ENCODE measurements at regions not wholly inside any gene's neighbourhood (a gene's known extent, or its start where the extent isn't known, plus 50 kb on each side); places are given as distances from the start of the nearest gene placed in this dataset.

GRCh38 chr6:137957471-137957870, 90.4 kb downstream of the TNFAIP3 start:
- Mint-ChIP-seq H3K4me3 (no peak overlapping the region), H3K27ac (no peak overlapping the region), H3K9me3 (peaks cover 0 to 3% (median 1%) of the 10 kb centered on the region in 3 donors), H3K27me3 (no peaks in the 10 kb centered on the region), H3K36me3 (no peaks in the 10 kb centered on the region), H3K4me1 (peaks cover 0 to 8% (median 4%) of the 10 kb centered on the region in 3 donors)

DNA sequence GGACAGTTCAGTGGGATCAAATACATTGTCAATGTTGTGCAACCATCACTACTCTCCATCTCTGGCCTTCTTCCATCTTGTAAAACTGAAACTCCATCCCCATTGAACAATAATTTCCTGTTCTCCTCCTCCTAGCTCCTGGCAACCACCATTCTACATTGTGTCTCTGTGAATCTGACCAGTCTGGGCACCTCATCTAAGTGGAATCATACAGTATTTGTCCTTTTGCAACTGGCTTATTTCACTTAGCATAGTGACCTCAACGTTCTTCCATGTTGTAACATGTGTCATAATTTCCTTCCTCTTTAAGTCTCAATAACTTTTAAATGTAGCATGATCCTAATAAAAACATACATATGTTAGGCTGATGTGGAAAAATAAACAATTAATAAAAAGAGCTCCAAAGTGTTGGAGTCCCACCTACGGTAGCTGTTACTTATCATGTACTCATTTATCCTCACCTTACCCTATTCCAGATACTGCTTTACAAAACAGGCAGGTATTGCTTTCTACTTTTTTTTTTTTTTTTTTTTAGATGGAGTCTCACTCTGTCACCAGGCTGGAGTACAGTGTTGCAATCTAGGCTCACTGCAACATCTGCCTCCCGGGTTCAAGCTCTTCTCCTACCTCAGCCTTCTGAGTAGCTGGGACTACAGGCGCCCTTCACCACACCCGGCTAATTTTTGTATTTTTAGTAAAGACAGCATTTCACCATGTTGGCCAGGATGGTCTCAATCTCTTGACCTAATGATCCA, 91.9 kb downstream of the TNFAIP3 start:
- Mint-ChIP-seq H3K36me3 (no peaks in the 10 kb centered on the region), H3K27me3 (no peaks in the 10 kb centered on the region), H3K4me1 (peaks cover 4 to 13% (median 4%) of the 10 kb centered on the region in 3 donors), H3K27ac (no peak overlapping the region), H3K4me3 (no peak overlapping the region), H3K9me3 (peaks cover 0 to 3% (median 1%) of the 10 kb centered on the region in 3 donors)

DNA sequence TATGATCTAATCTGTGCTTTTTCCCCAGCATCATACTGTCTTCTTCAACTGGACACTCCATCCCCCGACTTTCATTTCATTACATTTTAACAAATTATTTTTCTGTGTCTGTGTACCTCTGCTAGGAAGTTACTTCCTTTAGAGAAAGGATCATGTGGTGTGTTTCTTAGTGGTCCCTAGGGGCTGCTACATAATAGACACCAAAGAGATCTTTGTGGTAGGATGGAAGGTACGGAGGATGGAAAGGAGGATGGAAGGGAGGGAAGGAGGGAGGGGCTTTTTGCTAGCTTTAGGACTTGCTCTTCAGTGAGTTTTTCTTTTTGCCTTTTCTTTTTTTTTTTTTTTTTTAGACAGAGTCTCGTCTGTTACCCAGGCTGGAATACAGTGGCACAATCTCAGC, 95.7 kb downstream of the TNFAIP3 start:
- no peaks in the 10 kb centered on the region for H3K27me3 Mint-ChIP-seq
- no peak overlapping the region for H3K4me3 Mint-ChIP-seq
- H3K27ac Mint-ChIP-seq: peak overlapping the region in 1 of 3 donors; percentile 78
- H3K4me1 Mint-ChIP-seq: peaks cover 4 to 27% (median 10%) of the 10 kb centered on the region in 3 donors
- peaks cover 0 to 3% (median 0%) of the 10 kb centered on the region in 3 donors for H3K9me3 Mint-ChIP-seq
- no peaks in the 10 kb centered on the region for H3K36me3 Mint-ChIP-seq

DNA sequence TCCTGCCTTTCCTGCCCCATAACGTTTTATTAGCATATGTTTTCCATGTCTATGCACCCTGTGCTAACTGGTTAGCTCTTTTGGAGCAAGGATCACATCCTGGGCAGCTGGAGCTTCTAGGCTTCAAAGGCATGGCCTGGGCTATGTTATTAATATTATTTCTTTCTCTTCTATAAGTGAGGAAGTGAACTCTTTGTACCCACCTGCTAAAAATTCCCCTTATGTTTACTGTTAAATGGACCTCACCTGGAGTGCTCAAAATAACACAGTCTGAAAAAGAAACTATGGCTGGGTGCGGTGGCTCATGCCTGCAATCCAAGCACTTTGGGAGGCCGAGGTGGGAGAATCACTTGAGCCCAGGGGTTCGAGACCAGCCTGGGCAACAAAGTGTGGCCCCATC, 97.8 kb downstream of the TNFAIP3 start:
- Mint-ChIP-seq H3K36me3 (no peaks in the 10 kb centered on the region), H3K4me1 (peaks cover 0 to 21% (median 10%) of the 10 kb centered on the region in 3 donors), H3K9me3 (peaks cover 0 to 3% (median 0%) of the 10 kb centered on the region in 3 donors), H3K4me3 (no peak overlapping the region), H3K27ac (peak overlapping the region in 1 of 3 donors; percentile 41), H3K27me3 (no peaks in the 10 kb centered on the region)

GRCh38 chr6:137967689-137968454, 100.8 kb downstream of the TNFAIP3 start:
- Mint-ChIP-seq H3K9me3 (no peaks in the 10 kb centered on the region), H3K4me3 (no peak overlapping the region), H3K27ac (peak overlapping the region in 1 of 3 donors; percentile 67), H3K4me1 (peaks cover 7 to 21% (median 10%) of the 10 kb centered on the region in 3 donors), H3K27me3 (no peaks in the 10 kb centered on the region), H3K36me3 (no peaks in the 10 kb centered on the region)

DNA sequence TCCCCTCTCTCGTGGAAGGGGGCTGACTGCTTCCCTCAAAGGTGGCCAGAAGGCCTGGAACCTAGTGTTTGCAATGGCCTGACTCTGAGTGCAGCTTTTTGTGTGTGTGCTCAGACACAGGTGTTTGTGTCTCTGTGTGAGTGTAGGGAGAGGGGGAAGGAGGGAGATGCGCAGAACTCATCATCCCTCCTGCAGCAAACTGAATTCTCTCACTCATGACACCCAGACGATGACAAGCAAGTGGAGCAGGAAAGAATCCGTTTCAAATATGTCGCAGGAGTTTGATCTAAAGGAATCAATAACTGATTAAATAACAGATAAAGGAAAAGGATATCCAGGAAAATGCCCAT, 101.4 kb downstream of the TNFAIP3 start:
- peaks cover 0 to under 1% (median 0%) of the 10 kb centered on the region in 3 donors for H3K9me3 Mint-ChIP-seq
- no peaks in the 10 kb centered on the region for H3K27me3 Mint-ChIP-seq
- no peak overlapping the region for H3K27ac Mint-ChIP-seq
- peaks cover 7 to 19% (median 10%) of the 10 kb centered on the region in 3 donors for H3K4me1 Mint-ChIP-seq
- H3K4me3 Mint-ChIP-seq: no peak overlapping the region
- H3K36me3 Mint-ChIP-seq: no peaks in the 10 kb centered on the region

DNA sequence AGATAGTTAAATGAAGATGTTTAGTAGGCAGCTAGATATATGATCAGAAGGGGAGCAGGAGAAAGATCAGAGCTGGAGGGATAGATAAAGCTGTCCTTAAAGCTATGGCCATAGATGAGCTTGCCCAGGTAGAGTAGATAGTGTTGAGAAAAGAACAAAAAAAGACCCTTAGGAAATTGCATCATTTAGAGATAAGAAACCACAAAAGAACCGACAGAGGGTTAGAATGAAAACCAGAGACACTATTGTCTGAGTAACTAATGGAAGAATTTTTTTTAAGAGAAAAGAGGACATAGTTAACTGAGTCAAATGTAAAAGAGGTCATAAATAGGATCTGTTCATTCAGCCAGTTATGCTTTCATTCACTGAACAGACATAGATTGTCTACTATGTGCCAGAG, 101.8 kb downstream of the TNFAIP3 start:
- H3K4me3 Mint-ChIP-seq: no peak overlapping the region
- no peak overlapping the region for H3K27ac Mint-ChIP-seq
- peaks cover 7 to 19% (median 10%) of the 10 kb centered on the region in 3 donors for H3K4me1 Mint-ChIP-seq
- no peaks in the 10 kb centered on the region for H3K36me3 Mint-ChIP-seq
- H3K9me3 Mint-ChIP-seq: peaks cover 0 to 2% (median 0%) of the 10 kb centered on the region in 3 donors
- no peaks in the 10 kb centered on the region for H3K27me3 Mint-ChIP-seq

- H3K27me3 Mint-ChIP-seq: no peaks in the 10 kb centered on the region
- peaks cover 4 to 12% (median 10%) of the 10 kb centered on the region in 3 donors for H3K4me1 Mint-ChIP-seq
- no peak overlapping the region for H3K4me3 Mint-ChIP-seq
- H3K27ac Mint-ChIP-seq: no peak overlapping the region
- H3K9me3 Mint-ChIP-seq: peaks cover 0 to 2% (median 0%) of the 10 kb centered on the region in 3 donors
- no peaks in the 10 kb centered on the region for H3K36me3 Mint-ChIP-seq
Observed at GRCh38 chr6:137969874-137970273, 102.8 kb downstream of the TNFAIP3 start.

- Mint-ChIP-seq H3K36me3 (no peaks in the 10 kb centered on the region), H3K4me1 (peaks cover 3 to 13% (median 12%) of the 10 kb centered on the region in 3 donors), H3K27me3 (no peaks in the 10 kb centered on the region), H3K9me3 (peaks cover 0 to 2% (median 0%) of the 10 kb centered on the region in 3 donors), H3K27ac (no peak overlapping the region), H3K4me3 (no peak overlapping the region)
Observed at GRCh38 chr6:137970368-137970767, 103.3 kb downstream of the TNFAIP3 start.

DNA sequence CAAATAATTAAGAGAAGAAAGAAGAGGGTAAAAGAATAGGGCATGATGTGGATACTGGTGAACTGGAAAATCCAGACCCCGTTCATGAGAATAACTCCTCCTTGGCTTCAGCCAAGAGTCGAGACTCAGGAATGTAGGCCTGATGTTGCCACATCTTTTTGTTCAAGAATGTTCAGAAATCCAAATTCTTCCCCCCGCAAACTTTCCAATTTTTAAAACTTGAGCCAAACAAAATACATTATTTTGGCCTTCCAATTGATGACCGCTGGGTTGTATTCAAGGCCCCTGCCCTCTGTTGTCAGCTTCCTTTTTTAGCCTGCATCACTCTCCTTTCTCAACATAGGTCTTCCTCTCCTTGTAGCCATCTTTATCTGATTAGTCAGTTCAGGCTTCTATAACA, 106.1 kb downstream of the TNFAIP3 start:
- Mint-ChIP-seq H3K36me3 (no peaks in the 10 kb centered on the region), H3K27me3 (no peaks in the 10 kb centered on the region), H3K27ac (no peak overlapping the region), H3K4me1 (peaks cover 3 to 25% (median 11%) of the 10 kb centered on the region in 3 donors), H3K4me3 (no peak overlapping the region), H3K9me3 (peaks cover 0 to 2% (median 0%) of the 10 kb centered on the region in 3 donors)

- no peaks in the 10 kb centered on the region for H3K27me3 Mint-ChIP-seq
- H3K9me3 Mint-ChIP-seq: peaks cover 0 to 2% (median 0%) of the 10 kb centered on the region in 3 donors
- peak overlapping the region; percentile 6 to 53 (median 37) for H3K27ac Mint-ChIP-seq
- H3K36me3 Mint-ChIP-seq: no peaks in the 10 kb centered on the region
- H3K4me3 Mint-ChIP-seq: peak overlapping the region in 3 of 4 donors; percentile 12 to 61 (median 61)
- peaks cover 6 to 29% (median 12%) of the 10 kb centered on the region in 3 donors for H3K4me1 Mint-ChIP-seq
Observed at GRCh38 chr6:137975188-137975940, 108.3 kb downstream of the TNFAIP3 start.

DNA sequence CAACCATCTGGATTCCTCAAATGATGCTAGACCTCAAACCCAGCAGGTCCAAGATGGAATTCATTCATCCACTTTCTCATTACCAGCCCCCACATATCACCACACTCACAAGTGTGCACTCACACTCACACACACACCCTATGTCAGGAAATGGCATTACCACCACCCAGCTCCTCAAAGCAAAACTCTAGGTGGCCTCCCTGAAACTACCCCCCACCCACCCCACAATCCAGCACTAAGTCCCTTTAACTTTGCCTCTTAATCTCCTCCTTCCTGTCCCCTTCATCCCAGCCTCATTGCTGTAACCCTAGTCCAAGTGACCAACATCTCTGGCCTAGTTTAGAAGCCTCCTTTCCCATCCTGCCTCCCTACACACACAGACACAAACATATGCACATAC, 109.4 kb downstream of the TNFAIP3 start:
- no peaks in the 10 kb centered on the region for H3K36me3 Mint-ChIP-seq
- no peak overlapping the region for H3K4me3 Mint-ChIP-seq
- peak overlapping the region in 2 of 3 donors; percentile 2 to 33 for H3K27ac Mint-ChIP-seq
- peaks cover 0 to 2% (median 0%) of the 10 kb centered on the region in 3 donors for H3K9me3 Mint-ChIP-seq
- H3K4me1 Mint-ChIP-seq: peaks cover 6 to 26% (median 10%) of the 10 kb centered on the region in 3 donors
- no peaks in the 10 kb centered on the region for H3K27me3 Mint-ChIP-seq

DNA sequence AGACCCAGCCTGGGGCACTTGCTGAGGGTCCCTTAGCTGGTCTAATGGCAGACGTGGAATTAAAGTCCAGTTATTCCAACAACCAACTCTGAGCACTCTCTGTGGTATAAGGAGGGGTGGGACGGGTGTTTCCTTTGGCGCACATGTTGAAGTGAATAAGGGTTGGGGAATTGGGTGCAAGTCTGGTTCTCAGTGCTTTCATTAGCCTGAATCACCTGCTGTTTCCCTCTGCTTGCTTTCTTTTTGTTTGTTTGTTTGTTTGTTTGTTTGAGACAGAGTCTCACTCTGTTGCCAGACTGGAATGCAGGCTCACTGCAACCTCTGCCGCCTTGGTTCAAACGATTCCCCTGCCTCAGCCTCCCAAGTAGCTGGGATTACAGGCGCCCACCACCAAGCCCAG, 110.1 kb downstream of the TNFAIP3 start:
- H3K27ac Mint-ChIP-seq: no peak overlapping the region
- H3K27me3 Mint-ChIP-seq: no peaks in the 10 kb centered on the region
- no peak overlapping the region for H3K4me3 Mint-ChIP-seq
- peaks cover 0 to 2% (median 0%) of the 10 kb centered on the region in 3 donors for H3K9me3 Mint-ChIP-seq
- no peaks in the 10 kb centered on the region for H3K36me3 Mint-ChIP-seq
- H3K4me1 Mint-ChIP-seq: peaks cover 6 to 19% (median 10%) of the 10 kb centered on the region in 3 donors

DNA sequence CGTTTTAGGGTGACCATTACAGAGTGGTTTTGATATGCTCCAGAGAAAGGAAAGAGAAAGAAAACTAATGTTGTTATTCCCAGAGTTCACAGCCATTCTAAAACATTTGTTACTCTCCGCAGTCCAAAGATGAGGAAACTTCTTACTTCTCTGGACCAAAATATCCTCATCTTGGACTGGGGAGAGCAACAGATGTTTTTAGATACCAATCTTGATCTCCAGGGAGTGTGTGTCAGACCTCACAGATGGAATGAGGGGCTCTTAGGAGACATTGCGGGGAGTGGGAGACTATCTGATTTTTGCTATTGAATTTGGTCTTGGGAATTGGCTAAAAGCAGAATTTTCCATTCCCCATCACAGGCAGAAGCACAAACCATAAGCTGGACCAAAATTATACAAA, 110.8 kb downstream of the TNFAIP3 start:
- no peaks in the 10 kb centered on the region for H3K27me3 Mint-ChIP-seq
- no peaks in the 10 kb centered on the region for H3K36me3 Mint-ChIP-seq
- no peak overlapping the region for H3K4me3 Mint-ChIP-seq
- H3K27ac Mint-ChIP-seq: no peak overlapping the region
- peaks cover 6 to 19% (median 11%) of the 10 kb centered on the region in 3 donors for H3K4me1 Mint-ChIP-seq
- peaks cover 0 to 2% (median 0%) of the 10 kb centered on the region in 3 donors for H3K9me3 Mint-ChIP-seq
